Osteoblast (primary cell): ENCODE measurements at regions not wholly inside any gene's neighbourhood (a gene's known extent, or its start where the extent isn't known, plus 50 kb on each side); places are given as distances from the start of the nearest gene placed in this dataset.

Experiments
- DNase-seq: peaks from one replicate; pipeline ENCODE4 v3.0.0; 2011; ENCODE audit warnings: low spot score, mixed read lengths; ENCODE audit not compliant: insufficient read length; ENCODE audit errors: missing footprints
- H2AFZ ChIP-seq: 2 replicates; pipeline ENCODE4 v1.6.0; 2011; ENCODE audit warnings: mild to moderate bottlenecking, low read length
- H3K27ac ChIP-seq: 2 replicates; pipeline ENCODE4 v1.5.1; 2011; ENCODE audit warnings: mild to moderate bottlenecking, low read depth, low read length, moderate library complexity
- H3K27me3 ChIP-seq: 2 replicates; pipeline ENCODE4 v1.6.0; 2012; ENCODE audit warnings: mild to moderate bottlenecking, control low read depth, inconsistent platforms, low read length, moderate library complexity; ENCODE audit not compliant: insufficient read depth
- H3K36me3 ChIP-seq: 2 replicates; pipeline ENCODE4 v1.5.1; 2011; ENCODE audit warnings: mild to moderate bottlenecking, low read length, control low read depth, moderate library complexity; ENCODE audit not compliant: insufficient read depth
- H3K4me1 ChIP-seq: 2 replicates; pipeline ENCODE4 v1.5.1; 2011; ENCODE audit warnings: mild to moderate bottlenecking, low read length, control low read depth, moderate library complexity; ENCODE audit not compliant: insufficient read depth
- H3K4me2 ChIP-seq: 2 replicates; pipeline ENCODE4 v1.6.0; 2011; ENCODE audit warnings: mild to moderate bottlenecking, low read length; ENCODE audit not compliant: insufficient read depth
- H3K4me3 ChIP-seq: fragments of 200-600 bp; sonication (generic); 3 replicates; pipeline ENCODE4 v1.5.1; 2012; ENCODE audit warnings: mild to moderate bottlenecking, low read length, inconsistent platforms; ENCODE audit not compliant: insufficient read depth
- H3K79me2 ChIP-seq: 2 replicates; pipeline ENCODE4 v1.6.0; 2012; ENCODE audit warnings: mild to moderate bottlenecking, low read length, control low read depth, inconsistent platforms; ENCODE audit not compliant: insufficient read depth
- H3K9me3 ChIP-seq: 2 replicates; pipeline ENCODE4 v1.5.1; 2011; ENCODE audit warnings: low read depth, low read length, control low read depth
- H4K20me1 ChIP-seq: 2 replicates; pipeline ENCODE4 v1.6.0; 2012; ENCODE audit warnings: mild to moderate bottlenecking, low read length, control low read depth; ENCODE audit not compliant: insufficient read depth
- CTCF ChIP-seq: IDR thresholded peaks from 2 replicates; pipeline ENCODE4 v1.5.1; 2011; ENCODE audit warnings: mild to moderate bottlenecking, low read depth, low read length, moderate library complexity; ENCODE audit errors: extremely low read depth

GRCh38 chr11:42315267-42315666, 855.8 kb upstream of the LRRC4C start:
- DNase-seq: no peak

GRCh38 chr11:42315846-42316245, 856.4 kb upstream of the LRRC4C start:
- Histone ChIP-seq H3K9me3 (peaks cover 2% of the 10 kb centered on the region), H2AFZ (no peak overlapping the region), H4K20me1 (no peaks in the 10 kb centered on the region), H3K79me2 (no peaks in the 10 kb centered on the region), H3K4me2 (no peak overlapping the region), H3K4me1 (no peaks in the 10 kb centered on the region), H3K27me3 (no peaks in the 10 kb centered on the region), H3K4me3 (no peak overlapping the region), H3K36me3 (no peaks in the 10 kb centered on the region), H3K27ac (no peak overlapping the region)
- DNase-seq: no peak
- no peak for TF ChIP-seq CTCF

More at GRCh38 chr11:42315267-42315666, 855.8 kb upstream of the LRRC4C start:
- Histone ChIP-seq H4K20me1 (no peaks in the 10 kb centered on the region), H2AFZ (no peak overlapping the region), H3K27me3 (no peaks in the 10 kb centered on the region), H3K79me2 (no peaks in the 10 kb centered on the region), H3K36me3 (no peaks in the 10 kb centered on the region), H3K9me3 (peaks cover 2% of the 10 kb centered on the region), H3K4me3 (no peak overlapping the region), H3K4me1 (no peaks in the 10 kb centered on the region), H3K4me2 (no peak overlapping the region), H3K27ac (no peak overlapping the region)
- TF ChIP-seq CTCF: no peak

- Histone ChIP-seq H3K4me2 (no peak overlapping the region), H3K9me3 (peaks cover 3% of the 10 kb centered on the region), H3K4me3 (no peak overlapping the region)
Measured at GRCh38 chr11:42319921-42320320, 860.5 kb upstream of the LRRC4C start.

GRCh38 chr11:42329929-42330565, 870.6 kb upstream of the LRRC4C start:
- Histone ChIP-seq H3K79me2 (no peaks in the 10 kb centered on the region), H2AFZ (no peak overlapping the region), H3K4me2 (no peak overlapping the region), H3K4me1 (no peaks in the 10 kb centered on the region), H3K4me3 (no peak overlapping the region), H4K20me1 (no peaks in the 10 kb centered on the region), H3K27me3 (no peaks in the 10 kb centered on the region), H3K9me3 (no peaks in the 10 kb centered on the region), H3K27ac (no peak overlapping the region), H3K36me3 (no peaks in the 10 kb centered on the region)
- no peak for TF ChIP-seq CTCF
- DNase-seq: no peak

More at GRCh38 chr11:42319921-42320320, 860.5 kb upstream of the LRRC4C start:
- no peak for DNase-seq
- Histone ChIP-seq H3K36me3 (no peaks in the 10 kb centered on the region), H3K4me1 (no peaks in the 10 kb centered on the region), H3K27ac (no peak overlapping the region), H3K79me2 (no peaks in the 10 kb centered on the region), H2AFZ (no peak overlapping the region), H4K20me1 (no peaks in the 10 kb centered on the region), H3K27me3 (no peaks in the 10 kb centered on the region)
- TF ChIP-seq CTCF: no peak
